Kidney glomerular epithelial cell (primary cell): ENCODE measurements at regions not wholly inside any gene's neighbourhood (a gene's known extent, or its start where the extent isn't known, plus 50 kb on each side); places are given as distances from the start of the nearest gene placed in this dataset.
A peak's percentile ranks its signal among the peaks of the same experiment; 100 is the strongest.

Experiments
- DNase-seq: peaks from one replicate; lab custom pipeline; 2025; lab: John Stamatoyannopoulos, UW

DNA sequence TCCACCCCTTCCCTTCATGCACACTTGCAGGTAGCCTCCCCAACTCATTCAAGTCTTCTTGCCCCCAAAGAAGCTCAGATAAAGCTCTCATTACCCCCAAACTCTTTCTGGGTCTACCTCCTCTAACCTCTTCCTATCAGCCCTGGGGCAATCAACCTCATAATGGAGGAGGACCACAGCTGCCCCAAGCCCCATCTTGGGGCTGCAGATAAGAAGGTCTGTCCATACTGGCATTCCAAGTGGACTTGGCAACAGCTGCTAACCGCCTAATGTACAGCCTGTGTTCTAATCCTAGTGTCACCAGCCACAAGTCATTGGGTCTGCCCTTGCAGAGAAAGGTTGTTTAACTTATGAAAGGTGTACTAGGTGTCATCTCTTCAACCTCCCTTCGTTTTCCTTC lies 107.4 kb upstream of the ADGRF1 start:
- DNase-seq = no peak

DNA sequence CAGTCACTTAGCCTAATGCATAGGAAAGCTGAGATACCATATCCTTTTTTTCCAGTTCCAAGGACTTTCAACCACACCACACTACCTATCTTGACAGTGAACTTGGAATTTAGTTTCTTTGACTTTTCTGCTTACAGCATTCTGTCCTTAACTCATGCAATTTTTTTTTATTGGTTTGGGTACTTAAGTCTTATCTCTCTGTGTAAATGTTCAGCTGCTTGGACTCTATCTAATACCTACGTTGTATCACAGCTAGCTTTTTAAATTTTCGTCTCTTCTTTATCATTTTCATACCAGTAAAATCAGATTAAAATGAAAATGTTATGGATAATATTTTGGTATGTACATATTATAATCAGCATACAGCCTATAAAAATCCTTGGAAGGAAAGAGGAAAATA lies 106.9 kb upstream of the ADGRF1 start:
- no peak for DNase-seq

DNA sequence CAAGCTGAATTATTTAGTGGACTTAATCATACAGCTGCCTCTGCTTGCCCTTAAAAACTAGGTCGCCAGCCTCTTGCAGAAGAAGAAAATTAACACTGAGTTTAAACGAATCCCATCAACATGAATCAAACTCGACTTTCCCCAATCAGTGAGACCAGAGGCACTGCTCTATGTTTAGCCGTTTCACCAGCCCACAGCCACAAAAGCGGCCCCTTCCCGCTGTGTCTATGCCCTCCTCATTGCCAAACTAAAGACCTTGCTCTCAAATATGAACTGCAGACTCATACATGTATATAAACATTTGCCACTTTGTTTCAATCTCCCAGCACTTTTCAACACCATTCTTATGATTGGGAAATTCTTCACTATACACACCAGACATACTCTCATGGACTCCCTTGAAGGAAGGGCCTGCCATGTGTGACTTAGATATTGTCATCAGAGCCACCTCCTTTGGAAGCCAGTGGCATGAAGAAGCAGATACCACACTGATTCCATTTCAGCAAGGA lies 105.8 kb upstream of the ADGRF1 start:
- DNase-seq = no peak

DNA sequence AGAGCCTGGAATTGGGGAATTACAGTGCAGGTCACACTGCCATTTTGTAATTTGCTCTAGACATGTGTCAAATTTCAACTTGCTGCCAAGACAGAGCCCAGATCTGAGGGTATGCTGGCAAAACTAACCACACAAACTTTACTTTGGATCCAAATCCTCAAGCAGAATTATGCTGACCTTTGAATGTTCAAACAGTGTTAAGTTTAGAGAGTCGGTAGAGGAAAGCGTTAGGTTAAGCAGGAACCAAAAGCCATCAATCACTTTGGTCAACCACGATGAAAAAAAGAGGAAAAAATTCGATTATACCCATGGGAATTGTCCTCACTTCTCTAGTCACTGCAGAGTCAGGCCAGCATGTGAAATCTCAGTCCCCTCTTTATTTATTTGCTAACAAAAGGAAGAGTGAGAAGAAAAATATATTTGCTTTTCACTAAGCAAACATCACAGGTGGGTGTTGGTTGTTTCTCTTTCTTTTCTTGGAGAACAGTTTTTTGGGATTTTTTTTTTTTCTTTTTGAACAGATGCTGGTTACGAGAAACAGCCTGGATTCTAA lies 105.1 kb upstream of the ADGRF1 start:
- DNase-seq = no peak

DNA sequence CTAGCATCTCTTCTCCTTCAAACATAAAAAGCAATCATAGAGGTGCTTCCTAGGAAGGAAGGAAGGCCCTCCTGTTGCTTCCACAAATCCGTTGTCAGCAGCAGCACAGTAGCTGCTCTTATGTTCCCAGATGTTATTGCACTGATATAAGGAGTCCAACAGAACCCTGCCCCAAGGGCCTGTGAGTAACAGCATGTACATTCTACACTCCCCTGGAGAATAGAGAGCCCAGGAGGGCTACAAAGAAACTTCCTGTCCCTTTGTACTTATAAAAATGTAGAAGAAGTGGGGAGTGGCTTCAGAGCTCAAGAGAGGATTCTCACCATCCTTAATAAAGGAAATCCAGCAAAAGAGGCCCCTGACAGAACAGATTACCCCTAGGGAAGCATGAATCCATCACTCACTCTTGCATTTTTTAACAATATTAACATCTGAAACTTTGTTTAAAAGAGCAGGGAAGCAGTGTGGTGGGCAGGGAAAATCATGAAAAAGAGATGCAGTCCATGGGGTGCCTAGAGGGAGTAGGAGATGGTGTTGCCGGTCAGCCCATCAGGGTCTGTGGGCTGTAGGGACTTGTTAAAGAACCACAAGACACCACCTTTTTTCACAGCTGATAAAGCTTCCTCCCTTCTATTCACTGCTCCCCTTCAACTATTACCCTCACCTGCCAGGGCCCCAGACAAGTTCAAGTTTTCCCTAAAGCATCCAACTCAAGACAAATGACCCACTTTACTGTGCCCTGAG lies 104.5 kb upstream of the ADGRF1 start:
- DNase-seq = no peak

DNA sequence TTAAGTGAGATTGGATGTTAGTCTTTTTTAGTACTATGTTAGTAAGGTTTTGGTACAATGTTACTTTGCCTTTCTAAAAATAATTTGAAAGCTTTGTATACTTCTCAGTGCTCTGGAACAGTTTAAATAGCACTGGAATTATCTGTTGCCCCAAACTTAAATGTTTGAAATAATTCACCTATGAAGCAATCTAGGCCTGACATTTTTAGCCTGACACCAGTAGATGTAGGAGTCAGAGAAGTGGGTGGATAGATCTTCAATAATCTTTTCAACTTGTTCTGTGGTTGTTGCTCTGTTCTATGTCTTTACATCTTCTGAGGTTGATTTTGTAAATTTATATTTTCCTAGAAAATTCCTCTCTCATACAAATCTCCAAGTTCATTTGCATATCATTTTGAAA lies 103.1 kb upstream of the ADGRF1 start:
- no peak for DNase-seq

DNA sequence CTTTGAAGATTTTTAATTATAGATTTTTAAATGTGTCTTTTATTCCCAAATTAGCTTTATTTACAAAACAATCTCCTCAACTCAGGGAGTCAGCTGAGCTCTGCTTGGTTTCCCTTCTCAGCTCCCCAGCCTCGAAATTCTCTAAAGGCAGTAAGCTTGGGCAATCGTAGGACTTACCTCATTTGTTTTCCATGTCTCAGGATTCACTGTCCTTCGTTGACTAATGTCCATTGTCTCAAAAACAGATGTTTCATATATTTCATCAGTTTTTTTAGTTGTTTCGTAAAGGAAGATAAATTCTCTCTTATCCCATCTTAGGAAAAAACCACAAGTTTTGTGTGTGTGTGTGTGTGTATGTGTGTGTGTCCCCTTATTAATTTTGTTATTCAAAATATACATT lies 102.2 kb upstream of the ADGRF1 start:
- no peak for DNase-seq

DNA sequence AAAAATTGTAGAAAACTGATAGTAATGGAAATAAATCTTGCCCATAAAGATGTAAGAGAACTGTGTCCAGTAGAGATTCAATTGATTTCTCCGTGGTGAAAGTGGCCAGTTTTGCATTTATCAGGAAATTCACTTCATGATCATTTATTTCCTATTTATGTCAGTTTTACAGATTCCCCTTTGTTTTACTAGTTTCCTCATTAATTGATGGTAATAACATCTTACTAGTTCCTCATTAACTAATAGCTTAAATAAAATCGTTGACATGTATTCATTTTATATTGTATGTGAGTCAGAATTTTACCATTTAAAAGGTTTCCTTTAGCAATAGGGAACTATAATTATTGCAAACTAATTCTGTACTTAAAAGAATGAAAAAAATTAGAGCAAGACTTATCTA lies 99.8 kb upstream of the ADGRF1 start:
- no peak for DNase-seq

DNA sequence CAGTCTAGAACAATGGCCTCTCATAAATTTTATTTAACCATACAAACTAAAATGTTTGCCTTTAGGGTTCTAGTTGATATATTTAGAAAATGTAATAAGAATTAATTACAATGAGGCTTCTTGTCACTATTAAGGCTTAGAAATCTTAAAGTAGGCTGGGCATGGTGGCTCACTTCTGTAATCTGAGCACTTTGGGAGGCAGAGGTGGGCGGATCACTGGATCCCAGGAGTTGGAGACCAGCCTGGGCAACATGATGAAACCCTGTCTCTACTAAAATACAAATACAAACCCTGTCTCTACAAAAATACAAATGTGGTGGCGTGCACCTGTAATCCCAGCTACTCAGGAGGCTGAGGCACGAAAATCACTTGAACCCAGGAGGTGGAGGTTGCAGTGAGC lies 99.0 kb upstream of the ADGRF1 start:
- DNase-seq = no peak

DNA sequence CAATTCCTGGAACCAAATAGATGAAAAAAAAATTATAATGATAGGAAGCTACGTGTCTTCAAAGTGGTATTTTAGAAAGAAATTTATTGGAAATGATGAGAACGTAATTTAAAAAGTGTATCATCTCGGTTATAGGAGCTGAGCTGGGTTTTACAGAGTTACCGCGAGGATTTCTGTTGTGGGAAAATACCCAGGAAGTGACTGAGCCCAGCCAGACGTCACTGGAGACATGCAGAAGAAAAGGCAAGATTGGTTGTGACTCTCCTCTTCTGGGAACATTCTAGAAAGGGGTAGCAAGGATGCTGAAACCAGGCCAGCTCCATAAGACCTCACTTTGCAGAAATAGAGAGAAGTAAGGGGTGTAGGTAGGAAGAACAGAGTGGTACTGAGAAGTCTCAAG lies 95.9 kb upstream of the ADGRF1 start:
- no peak for DNase-seq

DNA sequence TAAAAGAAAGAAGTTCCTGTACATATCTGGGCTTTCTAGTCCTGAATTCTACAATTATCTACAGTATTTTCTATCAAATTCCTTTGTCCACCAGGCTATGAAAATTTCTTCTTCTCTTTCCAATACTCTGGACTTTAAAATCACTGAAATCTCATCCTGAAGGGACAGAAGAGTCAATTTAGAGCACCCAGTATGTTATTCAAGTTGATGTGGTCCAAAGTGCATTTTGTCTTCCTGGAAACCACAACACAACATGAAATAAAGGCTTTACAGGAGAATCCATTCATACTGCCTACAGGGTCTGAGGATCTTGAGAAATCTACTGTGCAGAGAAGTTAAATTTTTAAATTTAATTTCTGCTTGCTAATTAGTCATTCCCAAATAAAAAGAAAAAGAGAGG lies 94.9 kb upstream of the ADGRF1 start:
- DNase-seq = no peak

DNA sequence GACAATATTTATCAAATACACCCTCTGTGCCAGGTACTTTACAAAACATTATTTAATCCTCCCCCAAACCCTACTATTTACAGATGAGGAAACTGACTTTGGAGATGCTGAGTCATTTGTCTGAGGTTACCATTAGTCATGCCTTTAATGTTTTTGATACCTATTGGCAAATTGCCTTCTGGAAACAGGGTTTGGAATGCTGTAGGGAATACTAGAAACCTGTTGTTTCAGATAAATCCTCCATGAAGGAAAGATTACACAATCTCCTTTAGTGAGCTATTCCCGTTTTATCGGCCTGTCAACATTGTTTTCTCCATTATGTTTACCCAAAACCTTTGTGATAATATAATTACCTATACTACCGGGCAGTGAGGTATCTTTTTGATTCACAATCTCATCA lies 93.6 kb upstream of the ADGRF1 start:
- DNase-seq = peak; percentile 98

DNA sequence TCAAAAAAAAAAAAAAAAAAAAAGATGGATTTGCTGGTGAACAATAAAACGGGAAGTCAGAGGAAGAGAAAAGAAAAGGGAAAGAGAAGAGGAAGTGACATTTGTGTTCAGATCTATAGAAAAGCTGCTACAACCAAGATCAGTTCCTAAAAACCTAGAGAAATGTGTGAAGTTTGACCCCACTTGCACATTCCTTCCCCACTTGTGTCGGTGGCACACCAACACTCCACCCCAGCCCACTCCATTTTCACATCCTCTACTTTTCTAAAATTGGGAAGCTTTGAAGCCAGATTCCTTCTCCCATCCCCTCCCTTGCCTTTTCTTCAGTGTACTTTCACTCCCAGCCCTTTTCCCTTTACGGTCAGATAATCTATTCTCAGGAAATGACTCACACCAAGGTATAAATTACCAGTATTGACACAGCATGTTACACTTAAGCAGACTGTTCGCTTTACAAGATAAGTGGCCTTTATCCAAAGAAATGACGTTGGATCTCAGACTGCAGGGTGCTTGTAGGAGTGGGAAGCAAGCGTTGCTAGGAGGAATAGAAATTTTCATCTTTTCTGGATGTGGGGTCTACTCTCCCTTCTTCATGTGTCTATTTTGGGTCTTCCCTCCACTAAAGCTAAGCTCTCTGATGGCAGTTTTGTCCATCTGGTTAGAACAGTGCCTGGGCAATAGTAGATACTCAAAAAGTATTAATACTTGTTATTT lies 92.5 kb upstream of the ADGRF1 start:
- DNase-seq = peak; percentile 94

DNA sequence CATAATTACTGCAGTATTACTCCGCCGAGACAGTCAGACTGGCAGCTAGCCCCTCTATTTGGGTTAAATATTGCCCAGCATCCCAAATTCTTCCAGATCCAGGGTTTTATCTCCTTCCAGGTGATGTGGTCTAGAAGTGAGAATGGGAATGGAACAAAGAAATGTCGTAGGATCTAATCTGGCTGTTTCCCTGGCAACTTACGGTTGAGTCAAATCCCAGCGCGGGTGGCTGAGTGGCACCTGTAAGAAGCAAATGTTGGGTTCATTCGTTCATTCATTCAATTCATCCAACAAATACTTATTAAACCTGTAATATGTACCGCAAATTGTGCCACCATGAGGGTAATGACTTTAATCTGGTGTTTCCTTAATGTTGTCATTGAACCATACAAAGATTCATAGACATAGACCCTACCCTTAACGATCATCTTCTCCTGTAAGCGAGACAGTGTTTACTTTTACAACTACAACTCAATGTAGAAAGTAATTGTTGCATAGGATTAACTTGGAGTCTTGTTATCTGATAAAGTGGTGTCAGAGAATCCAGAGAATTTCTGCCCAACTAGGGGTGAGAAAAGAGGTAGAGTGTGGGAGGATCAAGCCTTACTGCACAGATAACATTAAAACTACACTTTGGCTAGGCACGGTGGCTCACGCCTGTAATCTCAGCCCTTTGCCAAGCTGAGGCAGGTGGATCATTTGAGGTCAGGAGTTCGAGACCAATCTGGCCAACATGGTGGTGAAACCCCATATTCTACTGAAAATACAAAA lies 91.3 kb upstream of the ADGRF1 start:
- DNase-seq = no peak

DNA sequence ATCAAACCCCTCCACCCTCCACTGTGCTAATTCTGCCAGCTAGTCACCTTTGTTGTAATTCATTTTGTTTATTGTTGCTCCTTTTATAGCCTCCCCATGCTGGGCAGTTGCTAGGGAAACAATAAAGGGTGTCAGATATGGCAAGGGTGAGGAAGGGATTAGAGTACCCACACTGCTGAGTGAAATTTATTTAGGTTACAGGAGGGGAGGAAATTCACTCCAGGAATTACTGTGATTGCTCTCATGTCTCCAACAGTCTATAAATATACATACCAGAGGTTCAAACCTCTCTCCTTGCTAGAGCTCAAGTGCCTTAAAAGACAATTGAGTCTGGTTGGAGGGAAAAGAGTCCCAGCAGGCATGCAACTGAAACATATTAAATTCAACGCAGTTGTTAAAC lies 90.6 kb upstream of the ADGRF1 start:
- no peak for DNase-seq

DNA sequence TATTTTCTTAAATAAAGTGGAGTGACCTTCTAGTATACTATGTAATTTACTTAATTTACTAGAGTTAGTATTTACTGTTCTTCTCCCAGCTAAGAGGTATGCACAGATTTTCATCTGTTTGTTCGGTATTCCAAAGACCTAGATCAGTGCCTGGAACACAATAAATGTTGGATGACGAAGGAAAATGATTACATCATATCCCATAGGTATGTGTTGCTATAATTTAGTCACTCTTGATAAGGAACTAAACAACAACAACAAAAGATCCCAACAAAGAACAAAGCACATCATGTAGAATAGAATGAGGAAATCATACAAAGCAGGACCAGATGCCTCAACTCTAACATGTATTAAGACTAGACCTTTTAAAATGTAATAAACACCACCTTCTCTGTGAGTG lies 89.6 kb upstream of the ADGRF1 start:
- DNase-seq = no peak

DNA sequence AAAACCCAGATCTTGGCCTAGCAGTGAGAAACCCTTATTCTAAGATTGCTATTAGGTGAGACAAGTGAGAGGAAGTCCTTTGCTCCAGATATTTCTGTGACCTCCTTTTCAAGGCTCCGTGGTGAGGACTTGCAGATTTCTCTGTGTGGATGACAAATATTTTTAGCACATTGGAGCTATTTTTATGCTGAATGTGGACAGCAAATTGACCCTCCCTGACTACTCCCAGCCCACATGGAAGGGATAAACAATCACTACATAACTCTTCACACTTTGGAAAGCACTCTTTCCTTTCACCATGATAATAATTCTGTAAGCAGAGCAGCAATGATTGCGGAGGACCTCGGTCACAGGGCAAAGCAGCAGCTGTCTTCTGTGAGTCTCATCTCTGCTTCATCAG lies 88.0 kb upstream of the ADGRF1 start:
- DNase-seq = no peak

DNA sequence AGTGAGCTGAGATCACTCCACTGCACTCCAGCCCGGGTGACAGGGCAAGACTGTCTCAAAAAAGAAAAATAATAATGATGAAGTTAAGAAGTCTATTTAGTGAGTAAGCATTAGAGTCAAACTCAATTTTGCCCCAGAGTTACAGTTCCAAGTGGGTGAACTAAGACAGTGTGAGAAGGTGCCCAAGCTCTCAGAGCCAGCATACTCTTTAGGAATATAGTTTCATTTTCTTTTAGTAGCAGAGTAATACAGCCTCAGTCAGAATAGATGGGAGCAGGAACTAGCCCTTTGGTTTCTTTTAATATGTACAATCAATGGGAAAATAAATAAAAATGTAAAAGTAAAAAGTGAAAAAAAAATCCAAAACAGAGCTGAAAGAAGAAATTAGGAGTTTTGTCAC lies 87.0 kb upstream of the ADGRF1 start:
- no peak for DNase-seq

DNA sequence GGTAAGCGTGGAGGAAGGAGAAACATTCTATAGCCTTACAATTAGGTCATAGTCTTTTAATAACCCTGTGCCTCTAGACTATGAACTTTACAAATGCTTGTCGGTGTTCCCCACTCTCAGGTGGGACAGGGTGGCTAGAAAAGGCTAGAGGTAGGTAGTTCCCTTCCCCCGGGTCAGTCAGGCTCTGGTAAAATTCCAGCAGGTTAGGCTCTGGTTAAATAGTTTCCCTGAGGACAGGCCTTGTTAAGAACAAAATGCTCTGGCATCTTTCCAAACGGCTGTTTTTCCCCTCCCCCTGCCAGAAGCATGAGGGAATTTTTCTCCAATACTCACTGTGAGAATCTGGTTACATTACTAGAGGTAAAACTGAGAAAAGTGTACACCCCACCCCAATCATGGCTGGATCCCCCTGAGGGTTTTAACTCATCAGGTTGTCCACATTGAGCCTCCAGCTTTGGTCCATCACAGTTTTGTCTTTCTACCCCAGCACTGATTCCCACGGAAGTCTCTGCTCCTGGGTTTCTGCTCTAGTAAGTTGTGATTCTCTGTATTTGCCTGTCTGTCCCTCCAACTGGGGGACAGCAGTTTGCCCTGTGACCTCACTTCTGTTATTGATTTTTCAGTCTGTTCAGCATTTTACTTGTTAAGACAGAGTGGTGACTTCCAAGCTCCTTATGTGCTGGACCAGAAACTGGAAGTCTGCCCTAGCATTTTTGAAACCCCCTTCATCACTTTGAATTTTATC lies 84.7 kb upstream of the ADGRF1 start:
- DNase-seq = no peak

DNA sequence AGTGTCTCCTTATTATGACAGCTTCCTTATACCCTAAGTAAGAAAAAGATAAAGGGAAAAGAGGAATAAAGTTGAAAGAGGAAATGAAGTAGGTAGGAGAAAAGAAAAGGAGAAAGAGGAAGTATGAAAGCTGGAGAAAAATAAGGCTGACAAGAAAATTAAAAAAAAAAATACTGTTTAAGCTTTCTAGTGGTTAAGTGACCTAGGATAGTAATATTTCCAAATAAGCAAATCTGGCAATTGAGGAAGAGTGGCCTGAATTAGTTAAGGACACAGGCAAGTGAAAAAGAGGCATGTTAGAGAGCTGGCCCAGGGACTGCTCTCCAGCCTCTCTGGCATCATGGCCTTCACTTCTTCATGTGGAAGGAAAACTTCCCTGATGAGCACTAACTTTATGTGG lies 76.5 kb upstream of the ADGRF1 start:
- no peak for DNase-seq

DNA sequence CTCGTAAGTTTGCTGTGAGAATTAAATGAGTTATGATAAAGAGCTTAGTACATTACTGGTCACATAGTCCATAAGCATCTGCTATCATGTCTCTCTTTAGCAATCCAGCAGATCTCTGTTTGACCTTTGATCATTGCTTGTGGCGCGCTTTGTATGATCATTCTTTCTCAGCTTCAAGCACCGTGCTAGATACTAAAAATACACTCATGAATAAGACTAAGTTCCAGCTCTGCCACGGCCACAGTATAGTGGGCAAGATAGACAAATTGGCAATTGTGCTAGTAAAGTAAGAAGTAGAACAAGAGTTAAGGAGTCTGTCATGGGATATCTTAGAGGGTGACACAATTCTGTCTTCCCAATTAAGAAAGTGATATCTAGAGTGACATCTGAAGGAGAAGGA lies 75.2 kb upstream of the ADGRF1 start:
- DNase-seq = no peak

DNA sequence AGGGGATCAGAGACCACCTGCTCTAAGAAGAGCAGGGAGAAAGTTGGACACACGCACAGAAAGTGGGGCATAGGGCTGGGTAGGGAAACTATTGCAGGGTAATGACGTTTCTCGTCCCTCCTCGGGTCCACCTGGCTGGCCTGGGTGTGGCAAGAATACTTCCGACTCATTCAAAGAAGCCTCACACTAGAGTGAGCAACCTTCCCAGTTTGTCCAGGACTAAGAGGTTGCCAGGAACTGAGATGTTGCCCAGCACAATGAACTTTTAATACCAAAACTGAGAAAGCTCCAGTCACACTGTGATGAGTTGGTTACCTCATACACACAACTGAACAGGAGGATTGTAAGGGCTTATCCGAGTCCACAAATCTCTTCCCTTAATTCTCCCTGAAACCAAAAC lies 74.5 kb upstream of the ADGRF1 start:
- no peak for DNase-seq
